Astrocyte (in vitro differentiated cells and primary cell): ENCODE measurements at regions not wholly inside any gene's neighbourhood (a gene's known extent, or its start where the extent isn't known, plus 50 kb on each side); places are given as distances from the start of the nearest gene placed in this dataset.

ENCODE experiments used
- DNase-seq: peaks from one replicate; pipeline ENCODE4 v3.0.0-alpha.2; 2010; ENCODE audit warnings: low read depth
- FAIRE-seq: peaks from 2 replicates; lab custom pipeline; 2011; peaks lifted over from hg19 to GRCh38; lab: Jason Lieb, UNC
- H2AFZ ChIP-seq: 2 replicates; pipeline ENCODE4 v1.6.0; 2012; ENCODE audit warnings: low read depth, low read length, inconsistent platforms
- H3K27ac ChIP-seq: 2 replicates; pipeline ENCODE4 v1.5.1; 2011; ENCODE audit warnings: low read depth, low read length, inconsistent platforms
- H3K27me3 ChIP-seq: 2 replicates; pipeline ENCODE4 v1.6.0; 2011; ENCODE audit warnings: low read length, inconsistent platforms; ENCODE audit not compliant: insufficient read depth
- H3K36me3 ChIP-seq: 2 replicates; pipeline ENCODE4 v1.5.1; 2011; ENCODE audit warnings: low read length, inconsistent platforms; ENCODE audit not compliant: insufficient read depth
- H3K4me1 ChIP-seq: 2 replicates; pipeline ENCODE4 v1.5.1; 2011; ENCODE audit warnings: low read length, inconsistent platforms; ENCODE audit not compliant: insufficient read depth
- H3K4me2 ChIP-seq: 2 replicates; pipeline ENCODE4 v1.6.0; 2012; ENCODE audit warnings: low read length, inconsistent platforms
- H3K4me3 ChIP-seq: 2 replicates; pipeline ENCODE4 v1.5.1; 2011; ENCODE audit warnings: low read depth, mild to moderate bottlenecking, low read length, inconsistent platforms; ENCODE audit not compliant: insufficient read depth
- H3K79me2 ChIP-seq: 2 replicates; pipeline ENCODE4 v1.6.0; 2012; ENCODE audit warnings: mild to moderate bottlenecking, low read length, inconsistent platforms; ENCODE audit not compliant: insufficient read depth
- H3K9ac ChIP-seq: 2 replicates; pipeline ENCODE4 v1.6.0; 2012; ENCODE audit warnings: mild to moderate bottlenecking, low read length, inconsistent platforms
- H3K9me3 ChIP-seq: 2 replicates; pipeline ENCODE4 v1.5.1; 2012; ENCODE audit warnings: low read depth, mild to moderate bottlenecking, low read length, inconsistent platforms; ENCODE audit not compliant: insufficient read depth
- H4K20me1 ChIP-seq: 2 replicates; pipeline ENCODE4 v1.6.0; 2012; ENCODE audit warnings: low read length, inconsistent platforms; ENCODE audit not compliant: insufficient read depth
- H3K27ac Mint-ChIP-seq: one replicate; pipeline ENCODE4 v1.8.0; 2021; ENCODE audit warnings: mild to moderate bottlenecking, mixed read lengths; ENCODE audit not compliant: unreplicated experiment
- H3K27me3 Mint-ChIP-seq: one replicate; pipeline ENCODE4 v1.8.0; 2021; ENCODE audit warnings: low read depth, mixed read lengths; ENCODE audit not compliant: unreplicated experiment
- H3K36me3 Mint-ChIP-seq: one replicate; pipeline ENCODE4 v1.8.0; 2021; ENCODE audit warnings: low read depth, mixed read lengths; ENCODE audit not compliant: unreplicated experiment
- H3K4me1 Mint-ChIP-seq: one replicate; pipeline ENCODE4 v1.8.0; 2021; ENCODE audit warnings: low read depth, mixed read lengths; ENCODE audit not compliant: unreplicated experiment
- H3K4me3 Mint-ChIP-seq: one replicate; pipeline ENCODE4 v1.8.0; 2021; ENCODE audit warnings: mild to moderate bottlenecking, moderate library complexity, mixed read lengths; ENCODE audit not compliant: unreplicated experiment
- H3K9me3 Mint-ChIP-seq: one replicate; pipeline ENCODE4 v1.8.0; 2021; ENCODE audit warnings: mild to moderate bottlenecking, mixed read lengths; ENCODE audit not compliant: unreplicated experiment
- CTCF ChIP-seq: IDR thresholded peaks from 2 replicates; pipeline ENCODE4 v1.5.1; 2011; ENCODE audit warnings: low read depth, mild to moderate bottlenecking, inconsistent platforms, low read length, moderate library complexity; ENCODE audit not compliant: insufficient read depth
- EZH2 ChIP-seq: IDR thresholded peaks from 2 replicates; pipeline ENCODE4 v1.6.1; 2012; ENCODE audit warnings: mild to moderate bottlenecking, low read length, inconsistent platforms; ENCODE audit not compliant: insufficient read depth

GRCh38 chr2:23256643-23257042 lies 128.3 kb upstream of the KLHL29 start:
- Mint-ChIP-seq H3K4me3 (no peak overlapping the region), H3K36me3 (no peaks in the 10 kb centered on the region), H3K9me3 (no peaks in the 10 kb centered on the region), H3K27ac (no peak overlapping the region), H3K4me1 (peaks cover 6% of the 10 kb centered on the region), H3K27me3 (no peaks in the 10 kb centered on the region)
- H4K20me1 ChIP-seq: no peaks in the 10 kb centered on the region
- H3K9me3 ChIP-seq: no peaks in the 10 kb centered on the region
- no peaks in the 10 kb centered on the region for H3K36me3 ChIP-seq
- no peaks in the 10 kb centered on the region for H3K4me1 ChIP-seq
- H3K9ac ChIP-seq: no peak overlapping the region
- H3K27me3 ChIP-seq: no peaks in the 10 kb centered on the region
- no peak overlapping the region for H3K27ac ChIP-seq
- H3K4me2 ChIP-seq: no peak overlapping the region
- no peak overlapping the region for H3K4me3 ChIP-seq
- no peak for DNase-seq
- H3K79me2 ChIP-seq: no peaks in the 10 kb centered on the region
- H2AFZ ChIP-seq: no peak overlapping the region
- TF ChIP-seq EZH2 (no peak), CTCF (no peak)
- no peak for FAIRE-seq

GRCh38 chr2:23260621-23261020 lies 124.4 kb upstream of the KLHL29 start:
- no peak for FAIRE-seq

More at GRCh38 chr2:23260621-23261020, 124.4 kb upstream of the KLHL29 start:
- Histone ChIP-seq H3K4me3 (no peak overlapping the region), H3K27ac (no peak overlapping the region), H3K79me2 (no peaks in the 10 kb centered on the region), H3K4me2 (no peak overlapping the region), H3K9ac (no peak overlapping the region), H3K4me1 (no peaks in the 10 kb centered on the region), H3K27me3 (no peaks in the 10 kb centered on the region), H4K20me1 (no peaks in the 10 kb centered on the region), H3K36me3 (no peaks in the 10 kb centered on the region), H3K9me3 (no peaks in the 10 kb centered on the region), H2AFZ (no peak overlapping the region)
- H3K27ac Mint-ChIP-seq: no peak overlapping the region
- no peak for TF ChIP-seq CTCF
- H3K4me1 Mint-ChIP-seq: peaks cover 6% of the 10 kb centered on the region
- H3K4me3 Mint-ChIP-seq: no peak overlapping the region
- no peaks in the 10 kb centered on the region for H3K9me3 Mint-ChIP-seq
- no peaks in the 10 kb centered on the region for H3K36me3 Mint-ChIP-seq
- no peaks in the 10 kb centered on the region for H3K27me3 Mint-ChIP-seq
- no peak for DNase-seq
